K562 (cell line): ENCODE measurements at regions not wholly inside any gene's neighbourhood (a gene's known extent, or its start where the extent isn't known, plus 50 kb on each side); places are given as distances from the start of the nearest gene placed in this dataset.

Experiments used
- ATAC-seq: fragments of 200-7000 bp; cut with Tn5 transposase; 3 replicates; pipeline ENCODE4 v1.9.1; 2020; ENCODE audit warnings: moderate library complexity
- BruUV-seq: library from RNA; stranded (reverse); fragments of 400-500 nt; replicated peaks from 2 replicates; lab custom pipeline; 2021; lab: Mats Ljungman, UMichigan
- CTCF ChIA-PET: fragments of 300-600 bp; formaldehyde crosslinking; extraction: SDS; loops from one replicate; lab custom pipeline; 2021; ENCODE audit warnings: low intra/inter-chr PET ratio; lab: Yijun Ruan, JAX
- POLR2A ChIA-PET: fragments of 300-600, 350-650 bp; sonication (Branson Sonifier 250); formaldehyde crosslinking; extraction: SDS; loops from one replicate; lab custom pipeline; 2021; ENCODE audit warnings: antibody characterized with exemption, inconsistent platforms; lab: Yijun Ruan, JAX
- DNase-seq, 4 experiments: peaks; one replicate each; pipeline versions ENCODE4 v3.0.0 to v3.0.0-alpha.2; 2011 to 2018; ENCODE audit warnings: low spot score in 3 of 4, mixed read lengths in 3 of 4; ENCODE audit errors: extremely low read depth in 1 of 4
- FAIRE-seq: peaks from 2 replicates; lab custom pipeline; 2011; peaks lifted over from hg19 to GRCh38; lab: Jason Lieb, UNC
- H2AFZ ChIP-seq: 2 replicates; pipeline ENCODE4 v1.6.0; 2011; ENCODE audit warnings: low read depth, low read length, control low read depth, inconsistent platforms
- H3K27ac ChIP-seq: fragments of 200-600 bp; 3 replicates; pipeline ENCODE4 v1.8.0; 2011; ENCODE audit warnings: low read depth, mild to moderate bottlenecking, control low read depth, inconsistent platforms, low read length, moderate library complexity, mixed read lengths; ENCODE audit errors: extremely low read depth
- H3K27me3 ChIP-seq, 2 experiments: fragments of 300-600 bp in 1 of 2; 2 replicates in 1 of 2; 3 replicates in 1 of 2; pipeline versions ENCODE4 v1.6.0 to v1.8.0; 2011; ENCODE audit warnings: inconsistent platforms in 2 of 2, low read length in 2 of 2, mild to moderate bottlenecking in 1 of 2, mixed read lengths in 1 of 2, moderate library complexity in 1 of 2; ENCODE audit not compliant: control insufficient read depth in 2 of 2, insufficient read depth in 2 of 2
- H3K36me3 ChIP-seq: fragments of 300-600 bp; 3 replicates; pipeline ENCODE4 v1.8.0; 2011; ENCODE audit warnings: mild to moderate bottlenecking, low read length, inconsistent platforms; ENCODE audit not compliant: control insufficient read depth, insufficient read depth
- H3K4me1 ChIP-seq, 2 experiments: fragments of 200-600 bp in 1 of 2; replicated peaks in 1 of 2; 2 replicates in 1 of 2; 3 replicates in 1 of 2; pipeline versions ENCODE4 v1.5.1 to v1.8.0; 2011; ENCODE audit warnings: inconsistent platforms in 2 of 2, low read length in 2 of 2, mild to moderate bottlenecking in 1 of 2, mixed read lengths in 1 of 2, moderate library complexity in 1 of 2; ENCODE audit not compliant: control insufficient read depth in 2 of 2, insufficient read depth in 2 of 2
- H3K4me2 ChIP-seq: 2 replicates; pipeline ENCODE4 v1.6.1; 2011; ENCODE audit warnings: low read length, control low read depth, inconsistent platforms, mixed read lengths; ENCODE audit not compliant: insufficient read depth
- H3K4me3 ChIP-seq: fragments of 200-600 bp; sonication (generic), shearing (Covaris generic); 2 replicates; pipeline ENCODE4 v1.5.1; 2016; ENCODE audit warnings: control low read depth, inconsistent platforms
- H3K79me2 ChIP-seq: fragments of 200-600 bp; 3 replicates; pipeline ENCODE4 v1.8.0; 2011; ENCODE audit warnings: low read length, inconsistent platforms; ENCODE audit not compliant: control insufficient read depth, insufficient read depth
- H3K9ac ChIP-seq, 2 experiments: 2 replicates each; pipeline versions ENCODE4 v1.6.0 to v1.6.1; 2011; ENCODE audit warnings: low read depth in 2 of 2, low read length in 2 of 2, control low read depth in 1 of 2, inconsistent platforms in 1 of 2, mild to moderate bottlenecking in 1 of 2, mixed read lengths in 1 of 2; ENCODE audit not compliant: insufficient read depth in 1 of 2
- H3K9me1 ChIP-seq: one replicate; pipeline ENCODE4 v1.6.0; 2011; ENCODE audit warnings: inconsistent platforms, mild to moderate bottlenecking, low read length, moderate library complexity; ENCODE audit not compliant: control insufficient read depth, insufficient read depth
- H3K9me3 ChIP-seq: replicated peaks from 2 replicates; pipeline ENCODE4 v1.5.1; 2011; ENCODE audit warnings: low read depth, low read length, inconsistent platforms; ENCODE audit not compliant: control insufficient read depth, insufficient read depth
- H4K20me1 ChIP-seq: replicated peaks from 2 replicates; pipeline ENCODE4 v1.6.1; 2011; ENCODE audit warnings: low read length, inconsistent platforms, mixed read lengths; ENCODE audit not compliant: control insufficient read depth, insufficient read depth
- AFF4 ChIP-seq: sonication (generic); formaldehyde crosslinking; IDR thresholded peaks from 2 replicates; pipeline ENCODE4 v1.8.0; 2023; ENCODE audit warnings: mild to moderate bottlenecking, missing genetic modification reagents
- CBX3 ChIP-seq, 2 experiments: IDR thresholded peaks; 1 replicate in 1 of 2; 2 replicates in 1 of 2; pipeline ENCODE4 v1.6.1; 2012; ENCODE audit warnings: inconsistent platforms in 2 of 2, low read length in 2 of 2, borderline replicate concordance in 1 of 2, control low read depth in 1 of 2
- CTCF ChIP-seq, 3 experiments: IDR thresholded peaks in 2 of 3; conservative IDR thresholded peaks in 1 of 3; 2 replicates each; pipeline ENCODE4 v1.5.1; 2011 to 2012; ENCODE audit warnings: low read length in 3 of 3, mild to moderate bottlenecking in 3 of 3, control low read depth in 2 of 3, improper control_type of control experiment in 1 of 3, inconsistent platforms in 1 of 3, low read depth in 1 of 3, mixed read lengths in 1 of 3, moderate library complexity in 1 of 3; ENCODE audit not compliant: insufficient read depth in 2 of 3
- LARP7 ChIP-seq: fragments of 450-650 bp; IDR thresholded peaks from 2 replicates; pipeline ENCODE4 v1.6.1; 2016
- MED1 ChIP-seq: sonication (generic); formaldehyde crosslinking; IDR thresholded peaks from 2 replicates; pipeline ENCODE4 v1.8.1; 2023; ENCODE audit warnings: missing genetic modification reagents, borderline replicate concordance
- MTA3 ChIP-seq: fragments of 450-650 bp; formaldehyde crosslinking; IDR thresholded peaks from 2 replicates; pipeline ENCODE4 v1.6.1; 2017; ENCODE audit warnings: mild to moderate bottlenecking, borderline replicate concordance
- TRIM28 ChIP-seq: fragments of 450-650 bp; IDR thresholded peaks from 2 replicates; pipeline ENCODE4 v1.6.1; 2017
- ZNF124 ChIP-seq: sonication (generic); formaldehyde crosslinking; IDR thresholded peaks from 2 replicates; pipeline ENCODE4 v1.8.1; 2022; ENCODE audit warnings: missing genetic modification reagents
- ZNF165 ChIP-seq: fragments of 250-450 bp; sonication (Bioruptor Pico); IDR thresholded peaks from 2 replicates; pipeline ENCODE4 v1.4.0; 2020; ENCODE audit warnings: borderline replicate concordance
- WGBS: fragments of 100-300 bp; shearing (Covaris generic); methylation state at CpG from one replicate; pipeline ENCODE4 v1.1.6; 2016; ENCODE audit warnings: low coverage, mixed read lengths; ENCODE audit not compliant: insufficient coverage; ENCODE audit errors: missing lambda C conversion rate; 5-methylcytosine and 5-hydroxymethylcytosine counted together
- in situ Hi-C: fragments of 300-500 bp; cut with MboI; formaldehyde crosslinking; loops from 4 replicates; pipeline ENCODE4 v1.15.0; 2018; ENCODE audit warnings: inconsistent platforms, mixed read lengths
- intact Hi-C: fragments of 100-400 bp; cut with micrococcal nuclease; formaldehyde crosslinking; loops from 2 replicates; pipeline ENCODE4 v1.14.2; 2022

- H2AFZ ChIP-seq, result no peak overlapping the region
- ATAC-seq, result no peak
- no peak overlapping the region for H3K9ac ChIP-seq
- ChIA-PET POLR2A (no interaction called here), CTCF (no interaction called here)
- intact Hi-C loops (no loop called here), in situ Hi-C loops (no loop called here)
- no peaks in the 10 kb centered on the region for H3K79me2 ChIP-seq
- H3K9me3 ChIP-seq, result no peaks in the 10 kb centered on the region
- no peaks in the 10 kb centered on the region for H3K9me1 ChIP-seq
- DNase-seq, result no peak
- H3K27me3 ChIP-seq, result no peaks in the 10 kb centered on the region
- no peaks in the 10 kb centered on the region for H3K36me3 ChIP-seq
- H4K20me1 ChIP-seq, result no peaks in the 10 kb centered on the region
- WGBS, result 0% methylated on average over 2 of the region's 2 CpGs
- no peak overlapping the region for H3K4me2 ChIP-seq
- no peaks in the 10 kb centered on the region for H3K4me1 ChIP-seq
- FAIRE-seq, result no peak
- TF ChIP-seq LARP7, result no peak
- TF ChIP-seq CTCF (IDR thresholded peaks at IDR 0.05 in 2 of 3, conservative IDR thresholded peaks at IDR 0.05 in 1 of 3; ENCODE audit: insufficient read depth in 2 of 3, low read depth in 1 of 3, low read length in 3 of 3), result no peak
- no peak for TF ChIP-seq AFF4 (CRISPR knock-in tag)
- TF ChIP-seq MED1 (CRISPR knock-in tag), result no peak
- TF ChIP-seq CBX3 (IDR thresholded peaks at IDR 0.05; ENCODE audit: borderline replicate concordance in 1 of 2, low read length in 2 of 2), result no peak
- TF ChIP-seq MTA3, result no peak
- no peak for TF ChIP-seq ZNF165
- TF ChIP-seq TRIM28, result no peak
- no peak for TF ChIP-seq ZNF124
- no TSS peak for BruUV-seq
- no peak overlapping the region for H3K27ac ChIP-seq
- no peak overlapping the region for H3K4me3 ChIP-seq
These were observed 1730.1 kb downstream of the EFNB2 start for GRCh38 chr13:104805346-104805745.
